PFSK-1 (cell line): ENCODE measurements at regions not wholly inside any gene's neighbourhood (a gene's known extent, or its start where the extent isn't known, plus 50 kb on each side); places are given as distances from the start of the nearest gene placed in this dataset.

Experiments
- FOXP2 ChIP-seq: optimal IDR thresholded peaks from 2 replicates; pipeline ENCODE3; 2011; ENCODE audit warnings: borderline replicate concordance, control low read depth, inconsistent platforms; ENCODE audit not compliant: insufficient read depth; ENCODE audit errors: extremely low read length, extremely low read depth
- POLR2AphosphoS5 ChIP-seq: IDR thresholded peaks from 2 replicates; pipeline ENCODE4 v1.6.1; 2012; ENCODE audit warnings: low read depth, mild to moderate bottlenecking, control low read depth, low read length, moderate library complexity
- REST ChIP-seq, 2 experiments: IDR thresholded peaks; 2 replicates each; pipeline versions ENCODE4 v1.6.1 to v1.8.0; 2011 to 2012; ENCODE audit warnings: low read depth in 2 of 2, low read length in 2 of 2, control low read depth in 1 of 2, inconsistent platforms in 1 of 2, mild to moderate bottlenecking in 1 of 2, moderate library complexity in 1 of 2; ENCODE audit not compliant: insufficient read depth in 1 of 2
- SIN3A ChIP-seq: IDR thresholded peaks from 2 replicates; pipeline ENCODE4 v1.6.1; 2012; ENCODE audit warnings: mild to moderate bottlenecking, low read length, moderate library complexity, borderline replicate concordance; ENCODE audit not compliant: insufficient read depth
- TAF1 ChIP-seq: IDR thresholded peaks from 2 replicates; pipeline ENCODE4 v1.6.1; 2012; ENCODE audit warnings: low read length, control low read depth, borderline replicate concordance; ENCODE audit not compliant: insufficient read depth

GRCh38 chr16:79870016-79870886 is 269.7 kb upstream of the MAF start:
- TF ChIP-seq FOXP2 (no peak), POLR2AphosphoS5 (no peak), REST (IDR thresholded peaks at IDR 0.05; ENCODE audit: insufficient read depth in 1 of 2, low read depth in 2 of 2, low read length in 2 of 2) (no peak), SIN3A (no peak), TAF1 (no peak)

- TF ChIP-seq REST (IDR thresholded peaks at IDR 0.05; ENCODE audit: insufficient read depth in 1 of 2, low read depth in 2 of 2, low read length in 2 of 2) (no peak), POLR2AphosphoS5 (no peak), SIN3A (no peak), FOXP2 (no peak), TAF1 (no peak)
Measured at GRCh38 chr16:79869304-79870015, 268.9 kb upstream of the MAF start.

GRCh38 chr16:79868841-79869240 is 268.3 kb upstream of the MAF start:
- TF ChIP-seq POLR2AphosphoS5 (no peak), SIN3A (no peak), TAF1 (no peak)

- no peak for TF ChIP-seq SIN3A
- no peak for TF ChIP-seq REST (IDR thresholded peaks at IDR 0.05; ENCODE audit: insufficient read depth in 1 of 2, low read depth in 2 of 2, low read length in 2 of 2)
- TF ChIP-seq POLR2AphosphoS5: no peak
- TF ChIP-seq FOXP2: no peak
- TF ChIP-seq TAF1: no peak
Measured at GRCh38 chr16:79867425-79867997, 267.0 kb upstream of the MAF start.

GRCh38 chr16:79865918-79866317 is 265.4 kb upstream of the MAF start:
- TF ChIP-seq REST (IDR thresholded peaks at IDR 0.05; ENCODE audit: insufficient read depth in 1 of 2, low read depth in 2 of 2, low read length in 2 of 2) (no peak), TAF1 (no peak), SIN3A (no peak)
